Neural progenitor cell (in vitro differentiated cells): ENCODE measurements at regions not wholly inside any gene's neighbourhood (a gene's known extent, or its start where the extent isn't known, plus 50 kb on each side); places are given as distances from the start of the nearest gene placed in this dataset.
A peak's percentile ranks its signal among the peaks of the same experiment; 100 is the strongest.

Experiments used
- DNase-seq: peaks from one replicate; pipeline ENCODE4 v3.0.0-alpha.2; 2016; ENCODE audit warnings: low spot score
- H2AFZ ChIP-seq: fragments of 200-600 bp; sonication (generic); replicated peaks from 2 replicates; pipeline ENCODE4 v1.6.1; 2016; ENCODE audit warnings: antibody characterized with exemption
- H3F3A ChIP-seq: fragments of 200-600 bp; sonication (generic); 2 replicates; pipeline ENCODE4 v1.6.1; 2016; ENCODE audit warnings: antibody characterized with exemption, low read depth
- H3K27ac ChIP-seq: fragments of 200-600 bp; sonication (generic); 2 replicates; pipeline ENCODE4 v1.5.1; 2016; ENCODE audit warnings: mild to moderate bottlenecking
- H3K27me3 ChIP-seq: fragments of 200-600 bp; sonication (generic); 2 replicates; pipeline ENCODE4 v1.6.1; 2016; ENCODE audit warnings: mild to moderate bottlenecking, moderate library complexity
- H3K36me3 ChIP-seq: fragments of 200-600 bp; sonication (generic); 2 replicates; pipeline ENCODE4 v1.5.1; 2016
- H3K4me1 ChIP-seq: fragments of 200-600 bp; sonication (generic); 2 replicates; pipeline ENCODE4 v1.6.1; 2016; ENCODE audit warnings: mixed run types
- H3K4me2 ChIP-seq: fragments of 200-600 bp; sonication (generic); 2 replicates; pipeline ENCODE4 v1.6.1; 2016
- H3K4me3 ChIP-seq: fragments of 200-600 bp; sonication (generic); 2 replicates; pipeline ENCODE4 v1.5.1; 2016
- H3K79me2 ChIP-seq: fragments of 200-600 bp; sonication (generic); 2 replicates; pipeline ENCODE4 v1.6.1; 2016; ENCODE audit warnings: low read depth
- H3K9ac ChIP-seq: fragments of 200-600 bp; sonication (generic); 2 replicates; pipeline ENCODE4 v1.6.1; 2016
- H3K9me3 ChIP-seq: fragments of 200-600 bp; sonication (generic); 2 replicates; pipeline ENCODE4 v1.5.1; 2016; ENCODE audit warnings: low read depth
- H4K20me1 ChIP-seq: fragments of 200-600 bp; sonication (generic); 2 replicates; pipeline ENCODE4 v1.6.1; 2016; ENCODE audit warnings: low read depth
- H3K27ac Mint-ChIP-seq: 3 replicates; pipeline ENCODE4 v1.8.0; 2021; ENCODE audit warnings: mixed read lengths
- H3K27me3 Mint-ChIP-seq: 2 replicates; pipeline ENCODE4 v1.8.0; 2022; ENCODE audit warnings: low read depth, mild to moderate bottlenecking, inconsistent platforms, moderate library complexity, mixed read lengths; ENCODE audit not compliant: insufficient read depth
- H3K36me3 Mint-ChIP-seq: 3 replicates; pipeline ENCODE4 v1.8.0; 2021; ENCODE audit warnings: mixed read lengths
- H3K4me1 Mint-ChIP-seq: 3 replicates; pipeline ENCODE4 v1.8.0; 2021; ENCODE audit warnings: mixed read lengths
- H3K4me3 Mint-ChIP-seq: 3 replicates; pipeline ENCODE4 v1.8.0; 2021; ENCODE audit warnings: mild to moderate bottlenecking, moderate library complexity, mixed read lengths
- H3K9me3 Mint-ChIP-seq: 3 replicates; pipeline ENCODE4 v1.8.0; 2020; ENCODE audit warnings: mixed read lengths
- CTCF ChIP-seq: fragments of 200-600 bp; sonication (generic); IDR thresholded peaks from 2 replicates; pipeline ENCODE4 v1.5.1; 2017; ENCODE audit warnings: antibody characterized with exemption, mild to moderate bottlenecking
- EZH2 ChIP-seq: fragments of 200-600 bp; sonication (generic); IDR thresholded peaks from 2 replicates; pipeline ENCODE4 v1.6.1; 2017; ENCODE audit warnings: antibody characterized with exemption, mild to moderate bottlenecking, moderate library complexity
- EZH2phosphoT487 ChIP-seq: fragments of 200-600 bp; sonication (generic); IDR thresholded peaks from 2 replicates; pipeline ENCODE4 v1.6.1; 2017; ENCODE audit warnings: antibody characterized with exemption

DNA sequence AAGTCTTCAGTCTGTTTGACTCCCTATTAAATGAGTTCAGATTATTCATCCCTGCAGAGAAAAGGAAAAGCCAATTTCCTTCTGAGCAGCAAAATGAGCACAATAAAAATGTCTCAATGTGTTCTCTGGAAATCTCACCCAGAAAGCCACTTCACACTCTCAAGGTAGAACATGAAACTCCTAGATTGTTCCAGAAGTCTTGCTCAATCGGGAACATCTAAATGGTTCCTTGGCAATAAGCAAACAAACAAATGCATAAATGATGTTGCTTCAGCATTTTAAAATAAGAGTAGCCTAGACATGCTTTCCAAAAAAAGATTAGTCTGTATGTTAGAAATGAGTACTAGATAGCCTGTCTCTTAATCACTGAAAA is 59.7 kb upstream of the TNFRSF19 start:
- Mint-ChIP-seq H3K27me3 (peaks cover 7% of the 10 kb centered on the region), H3K36me3 (peaks cover 2% of the 10 kb centered on the region), H3K9me3 (peaks cover 4% of the 10 kb centered on the region), H3K4me3 (no peak overlapping the region), H3K27ac (no peak overlapping the region), H3K4me1 (peaks cover 30% of the 10 kb centered on the region)
- Histone ChIP-seq H3K27me3 (no peaks in the 10 kb centered on the region), H2AFZ (no peak overlapping the region), H3K4me3 (no peak overlapping the region), H3K36me3 (no peaks in the 10 kb centered on the region), H3K9me3 (no peaks in the 10 kb centered on the region), H3K27ac (no peak overlapping the region), H3K4me1 (peaks cover 23% of the 10 kb centered on the region), H3F3A (no peaks in the 10 kb centered on the region), H3K9ac (no peak overlapping the region), H3K79me2 (no peaks in the 10 kb centered on the region), H4K20me1 (no peaks in the 10 kb centered on the region), H3K4me2 (no peak overlapping the region)
- DNase-seq = no peak
- TF ChIP-seq CTCF (no peak), EZH2 (no peak)

DNA sequence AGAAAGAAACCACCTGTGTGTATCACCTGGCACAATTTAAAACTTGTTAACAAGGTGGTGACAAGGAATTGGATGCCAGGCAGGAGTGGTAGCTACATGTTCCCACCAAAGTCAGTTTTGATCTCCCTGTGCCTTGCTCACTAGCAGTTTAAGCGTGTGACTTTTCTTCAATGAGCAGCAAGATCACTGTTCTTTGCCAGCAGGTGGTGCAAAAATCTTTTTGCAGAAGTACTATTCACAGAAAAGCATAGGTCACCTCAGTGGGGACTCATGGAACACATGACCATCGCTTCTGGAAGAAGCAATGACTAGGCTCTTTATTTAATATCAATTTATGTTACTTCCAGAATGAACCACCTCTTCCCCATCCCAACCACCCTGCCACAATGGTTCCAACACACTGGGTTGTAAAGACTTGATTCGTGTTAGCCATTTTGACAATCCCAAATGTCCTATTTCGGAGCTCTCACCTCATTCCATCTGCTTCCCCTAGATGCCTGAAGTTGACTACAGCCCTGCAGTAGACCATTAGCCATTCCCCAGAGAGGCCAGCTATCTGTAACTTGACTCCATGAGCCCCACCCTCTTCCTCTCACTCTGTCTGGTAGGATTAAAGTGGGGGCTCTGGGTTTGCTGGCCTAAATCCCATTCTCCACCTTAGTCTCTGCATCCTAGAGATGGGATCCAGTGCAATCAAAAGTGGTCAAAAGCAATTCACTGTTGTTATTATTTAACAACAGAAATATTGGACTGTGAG is 59.1 kb upstream of the TNFRSF19 start:
- no peak for TF ChIP-seq EZH2
- no peak for TF ChIP-seq EZH2phosphoT487
- no peak for TF ChIP-seq CTCF
- H3K27me3 Mint-ChIP-seq = peaks cover 7% of the 10 kb centered on the region
- Histone ChIP-seq H2AFZ (no peak overlapping the region), H3K27me3 (no peaks in the 10 kb centered on the region), H4K20me1 (no peaks in the 10 kb centered on the region), H3K4me3 (no peak overlapping the region), H3K79me2 (no peaks in the 10 kb centered on the region), H3K4me1 (peaks cover 23% of the 10 kb centered on the region), H3K27ac (no peak overlapping the region), H3F3A (peaks cover 2% of the 10 kb centered on the region), H3K36me3 (no peaks in the 10 kb centered on the region), H3K9ac (no peak overlapping the region), H3K9me3 (no peaks in the 10 kb centered on the region), H3K4me2 (peak overlapping the region; percentile 40)
- no peak overlapping the region for H3K4me3 Mint-ChIP-seq
- H3K4me1 Mint-ChIP-seq = peaks cover 30% of the 10 kb centered on the region
- peak; percentile 54 for DNase-seq
- H3K27ac Mint-ChIP-seq = peak overlapping the region; percentile 31
- peaks cover 4% of the 10 kb centered on the region for H3K9me3 Mint-ChIP-seq
- peaks cover 2% of the 10 kb centered on the region for H3K36me3 Mint-ChIP-seq

- Mint-ChIP-seq H3K27me3 (peaks cover 3% of the 10 kb centered on the region), H3K9me3 (peaks cover 3% of the 10 kb centered on the region), H3K4me1 (peaks cover 26% of the 10 kb centered on the region), H3K36me3 (peaks cover 2% of the 10 kb centered on the region), H3K4me3 (no peak overlapping the region), H3K27ac (no peak overlapping the region)
- H3K4me2 ChIP-seq = no peak overlapping the region
- TF ChIP-seq EZH2 (no peak), EZH2phosphoT487 (no peak), CTCF (peak; percentile 24)
- DNase-seq = no peak
- H3K79me2 ChIP-seq = no peaks in the 10 kb centered on the region
- H4K20me1 ChIP-seq = no peaks in the 10 kb centered on the region
- H3K9me3 ChIP-seq = no peaks in the 10 kb centered on the region
- H3K27me3 ChIP-seq = no peaks in the 10 kb centered on the region
- no peak overlapping the region for H3K9ac ChIP-seq
- H2AFZ ChIP-seq = no peak overlapping the region
- H3K27ac ChIP-seq = no peak overlapping the region
- peaks cover 9% of the 10 kb centered on the region for H3F3A ChIP-seq
- no peaks in the 10 kb centered on the region for H3K36me3 ChIP-seq
- H3K4me1 ChIP-seq = peaks cover 31% of the 10 kb centered on the region
- no peak overlapping the region for H3K4me3 ChIP-seq
Measured at GRCh38 chr13:23512762-23513395, 57.3 kb upstream of the TNFRSF19 start.
